MM.1S (cell line): ENCODE measurements at regions not wholly inside any gene's neighbourhood (a gene's known extent, or its start where the extent isn't known, plus 50 kb on each side); places are given as distances from the start of the nearest gene placed in this dataset.

Experiments
- DNase-seq: peaks from one replicate; pipeline ENCODE4 v3.0.0-alpha.2; 2015
- H2AFZ ChIP-seq: fragments of 300-600 bp; sonication (generic); 2 replicates; pipeline ENCODE4 v1.6.0; 2016; ENCODE audit warnings: antibody characterized with exemption, low read length
- H3F3A ChIP-seq: fragments of 300-600 bp; sonication (generic); 2 replicates; pipeline ENCODE4 v1.6.1; 2016; ENCODE audit warnings: mild to moderate bottlenecking, antibody characterized with exemption, low read length, moderate library complexity, mixed read lengths; ENCODE audit not compliant: insufficient read depth
- H3K27ac ChIP-seq: fragments of 300-600 bp; sonication (generic); 2 replicates; pipeline ENCODE4 v1.5.1; 2016; ENCODE audit warnings: mild to moderate bottlenecking, low read length
- H3K27me3 ChIP-seq: fragments of 300-600 bp; sonication (generic); replicated peaks from 2 replicates; pipeline ENCODE4 v1.6.0; 2016; ENCODE audit warnings: low read length; ENCODE audit not compliant: insufficient read depth
- H3K36me3 ChIP-seq: fragments of 300-600 bp; sonication (generic); replicated peaks from 2 replicates; pipeline ENCODE4 v1.6.1; 2016; ENCODE audit warnings: mild to moderate bottlenecking, low read length, mixed read lengths; ENCODE audit not compliant: insufficient read depth
- H3K4me1 ChIP-seq: fragments of 300-600 bp; sonication (generic); 2 replicates; pipeline ENCODE4 v1.6.1; 2016; ENCODE audit warnings: low read length, mixed read lengths
- H3K4me2 ChIP-seq: fragments of 300-600 bp; sonication (generic); 2 replicates; pipeline ENCODE4 v1.6.0; 2016; ENCODE audit warnings: low read depth, low read length
- H3K4me3 ChIP-seq: fragments of 300-600 bp; sonication (generic); 2 replicates; pipeline ENCODE4 v1.5.1; 2016; ENCODE audit warnings: low read length, mixed read lengths
- H3K79me2 ChIP-seq: fragments of 300-600 bp; sonication (generic); 2 replicates; pipeline ENCODE4 v1.6.1; 2016; ENCODE audit warnings: mixed run types, low read length, mixed read lengths
- H3K9ac ChIP-seq: fragments of 300-600 bp; sonication (generic); 2 replicates; pipeline ENCODE4 v1.6.1; 2016; ENCODE audit warnings: low read length, mixed read lengths
- H3K9me2 ChIP-seq: fragments of 300-600 bp; sonication (generic); replicated peaks from 2 replicates; pipeline ENCODE4 v1.6.1; 2016; ENCODE audit warnings: mild to moderate bottlenecking, low read length, mixed read lengths; ENCODE audit not compliant: insufficient read depth
- H3K9me3 ChIP-seq: fragments of 300-600 bp; sonication (generic); replicated peaks from 2 replicates; pipeline ENCODE4 v1.6.1; 2016; ENCODE audit warnings: mild to moderate bottlenecking, low read length, mixed read lengths; ENCODE audit not compliant: insufficient read depth
- H4K20me1 ChIP-seq: fragments of 300-600 bp; sonication (generic); 2 replicates; pipeline ENCODE4 v1.6.1; 2016; ENCODE audit warnings: mild to moderate bottlenecking, low read length, moderate library complexity, mixed read lengths; ENCODE audit not compliant: insufficient read depth
- CTCF ChIP-seq: fragments of 300-600 bp; sonication (generic); IDR thresholded peaks from 2 replicates; pipeline ENCODE4 v1.5.1; 2016; ENCODE audit warnings: antibody characterized with exemption, low read length, mixed read lengths
- EZH2 ChIP-seq: fragments of 300-600 bp; sonication (generic); optimal IDR thresholded peaks from 2 replicates; pipeline ENCODE3; 2017; ENCODE audit warnings: low read depth, mild to moderate bottlenecking, antibody characterized with exemption, low read length, mixed read lengths
- EZH2phosphoT487 ChIP-seq: fragments of 300-600 bp; sonication (generic); IDR thresholded peaks from 2 replicates; pipeline ENCODE4 v1.6.1; 2018; ENCODE audit warnings: antibody characterized with exemption, low read length

- no peaks in the 10 kb centered on the region for H3K27me3 ChIP-seq
- no peaks in the 10 kb centered on the region for H3K4me1 ChIP-seq
- H3K79me2 ChIP-seq = no peaks in the 10 kb centered on the region
- no peaks in the 10 kb centered on the region for H3K9me2 ChIP-seq
- no peak overlapping the region for H2AFZ ChIP-seq
- H3K4me2 ChIP-seq = no peak overlapping the region
- H3K9ac ChIP-seq = no peak overlapping the region
- TF ChIP-seq EZH2phosphoT487 (no peak), EZH2 (no peak), CTCF (no peak)
- no peak overlapping the region for H3K27ac ChIP-seq
- no peaks in the 10 kb centered on the region for H3K36me3 ChIP-seq
- no peaks in the 10 kb centered on the region for H3K9me3 ChIP-seq
- no peaks in the 10 kb centered on the region for H3F3A ChIP-seq
- no peak overlapping the region for H3K4me3 ChIP-seq
- DNase-seq = no peak
- no peaks in the 10 kb centered on the region for H4K20me1 ChIP-seq
Measured at GRCh38 chr2:175277772-175278171, 96.3 kb upstream of the ATP5MC3 start.

- H3K4me1 ChIP-seq = no peaks in the 10 kb centered on the region
- H3K27ac ChIP-seq = no peak overlapping the region
- TF ChIP-seq EZH2 = no peak
- no peak for TF ChIP-seq EZH2phosphoT487
- TF ChIP-seq CTCF = no peak
- no peak overlapping the region for H3K4me3 ChIP-seq
- DNase-seq = no peak
- H3K27me3 ChIP-seq = no peaks in the 10 kb centered on the region
- H3K4me2 ChIP-seq = no peak overlapping the region
- no peak overlapping the region for H2AFZ ChIP-seq
- H3K36me3 ChIP-seq = no peaks in the 10 kb centered on the region
- no peaks in the 10 kb centered on the region for H3K9me2 ChIP-seq
- no peaks in the 10 kb centered on the region for H3F3A ChIP-seq
- H3K9ac ChIP-seq = no peak overlapping the region
- no peaks in the 10 kb centered on the region for H3K9me3 ChIP-seq
- no peaks in the 10 kb centered on the region for H4K20me1 ChIP-seq
- no peaks in the 10 kb centered on the region for H3K79me2 ChIP-seq
Measured at GRCh38 chr2:175275539-175275938, 94.0 kb upstream of the ATP5MC3 start.

GRCh38 chr2:175259164-175259563, 77.7 kb upstream of the ATP5MC3 start:
- Histone ChIP-seq H3K9me2 (no peaks in the 10 kb centered on the region), H3K79me2 (no peaks in the 10 kb centered on the region), H3K9ac (no peak overlapping the region), H3K4me2 (no peak overlapping the region), H4K20me1 (no peaks in the 10 kb centered on the region), H3K4me3 (no peak overlapping the region), H3K9me3 (no peaks in the 10 kb centered on the region), H3K27ac (no peak overlapping the region), H3K27me3 (no peaks in the 10 kb centered on the region), H3K36me3 (no peaks in the 10 kb centered on the region), H2AFZ (no peak overlapping the region), H3K4me1 (no peaks in the 10 kb centered on the region), H3F3A (no peaks in the 10 kb centered on the region)
- DNase-seq = no peak
- TF ChIP-seq CTCF (no peak), EZH2 (no peak), EZH2phosphoT487 (no peak)
